Neural cell (in vitro differentiated cells): ENCODE measurements at regions not wholly inside any gene's neighbourhood (a gene's known extent, or its start where the extent isn't known, plus 50 kb on each side); places are given as distances from the start of the nearest gene placed in this dataset.

Source experiments
- CTCF ChIP-seq: fragments of 450-650 bp; IDR thresholded peaks from 2 replicates; pipeline ENCODE4 v1.5.1; 2014; ENCODE audit warnings: antibody characterized with exemption, mild to moderate bottlenecking, moderate library complexity; ENCODE audit not compliant: poor library complexity, severe bottlenecking
- EZH2 ChIP-seq: fragments of 200-600, 300-800 bp; shearing (Covaris generic), sonication (generic); IDR thresholded peaks from 2 replicates; pipeline ENCODE4 v1.6.1; 2014; ENCODE audit warnings: antibody characterized with exemption, low read length, borderline replicate concordance, mild to moderate bottlenecking; ENCODE audit not compliant: insufficient read depth, poor library complexity, severe bottlenecking
- MXI1 ChIP-seq: fragments of 450-650 bp; conservative IDR thresholded peaks from 2 replicates; pipeline ENCODE4 v1.6.1; 2014; ENCODE audit warnings: antibody characterized with exemption, mild to moderate bottlenecking; ENCODE audit not compliant: poor library complexity, severe bottlenecking
- POLR2AphosphoS5 ChIP-seq: IDR thresholded peaks from 2 replicates; pipeline ENCODE4 v1.6.1; 2012
- TF ChIP-seq, protein P1 (sequence below): IDR thresholded peaks from 2 replicates; pipeline ENCODE4 v1.6.1; 2012; ENCODE audit warnings: borderline replicate concordance

GRCh38 chr12:124379938-124380754 is 85.3 kb downstream of the RFLNA start:
- TF ChIP-seq EZH2: no peak
- no peak for TF ChIP-seq CTCF
- TF ChIP-seq POLR2AphosphoS5: no peak
- TF ChIP-seq, protein P1, sequence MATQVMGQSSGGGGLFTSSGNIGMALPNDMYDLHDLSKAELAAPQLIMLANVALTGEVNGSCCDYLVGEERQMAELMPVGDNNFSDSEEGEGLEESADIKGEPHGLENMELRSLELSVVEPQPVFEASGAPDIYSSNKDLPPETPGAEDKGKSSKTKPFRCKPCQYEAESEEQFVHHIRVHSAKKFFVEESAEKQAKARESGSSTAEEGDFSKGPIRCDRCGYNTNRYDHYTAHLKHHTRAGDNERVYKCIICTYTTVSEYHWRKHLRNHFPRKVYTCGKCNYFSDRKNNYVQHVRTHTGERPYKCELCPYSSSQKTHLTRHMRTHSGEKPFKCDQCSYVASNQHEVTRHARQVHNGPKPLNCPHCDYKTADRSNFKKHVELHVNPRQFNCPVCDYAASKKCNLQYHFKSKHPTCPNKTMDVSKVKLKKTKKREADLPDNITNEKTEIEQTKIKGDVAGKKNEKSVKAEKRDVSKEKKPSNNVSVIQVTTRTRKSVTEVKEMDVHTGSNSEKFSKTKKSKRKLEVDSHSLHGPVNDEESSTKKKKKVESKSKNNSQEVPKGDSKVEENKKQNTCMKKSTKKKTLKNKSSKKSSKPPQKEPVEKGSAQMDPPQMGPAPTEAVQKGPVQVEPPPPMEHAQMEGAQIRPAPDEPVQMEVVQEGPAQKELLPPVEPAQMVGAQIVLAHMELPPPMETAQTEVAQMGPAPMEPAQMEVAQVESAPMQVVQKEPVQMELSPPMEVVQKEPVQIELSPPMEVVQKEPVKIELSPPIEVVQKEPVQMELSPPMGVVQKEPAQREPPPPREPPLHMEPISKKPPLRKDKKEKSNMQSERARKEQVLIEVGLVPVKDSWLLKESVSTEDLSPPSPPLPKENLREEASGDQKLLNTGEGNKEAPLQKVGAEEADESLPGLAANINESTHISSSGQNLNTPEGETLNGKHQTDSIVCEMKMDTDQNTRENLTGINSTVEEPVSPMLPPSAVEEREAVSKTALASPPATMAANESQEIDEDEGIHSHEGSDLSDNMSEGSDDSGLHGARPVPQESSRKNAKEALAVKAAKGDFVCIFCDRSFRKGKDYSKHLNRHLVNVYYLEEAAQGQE: no peak
- TF ChIP-seq MXI1: no peak
